GM19238 (cell line): ENCODE measurements at regions not wholly inside any gene's neighbourhood (a gene's known extent, or its start where the extent isn't known, plus 50 kb on each side); places are given as distances from the start of the nearest gene placed in this dataset.
"Not testable (repeated sequence)": the region's sequence is repeated elsewhere in the genome, so short reads cannot be mapped to it uniquely, and the experiment has no call there.

ENCODE experiments used
- DNase-seq: peaks from one replicate; pipeline ENCODE4 v3.0.0; 2011; ENCODE audit warnings: low spot score; ENCODE audit not compliant: insufficient read length

- DNase-seq: no peak
Measured at GRCh38 chr6:104519566-104519965, 340.2 kb downstream of the HACE1 start.

DNA sequence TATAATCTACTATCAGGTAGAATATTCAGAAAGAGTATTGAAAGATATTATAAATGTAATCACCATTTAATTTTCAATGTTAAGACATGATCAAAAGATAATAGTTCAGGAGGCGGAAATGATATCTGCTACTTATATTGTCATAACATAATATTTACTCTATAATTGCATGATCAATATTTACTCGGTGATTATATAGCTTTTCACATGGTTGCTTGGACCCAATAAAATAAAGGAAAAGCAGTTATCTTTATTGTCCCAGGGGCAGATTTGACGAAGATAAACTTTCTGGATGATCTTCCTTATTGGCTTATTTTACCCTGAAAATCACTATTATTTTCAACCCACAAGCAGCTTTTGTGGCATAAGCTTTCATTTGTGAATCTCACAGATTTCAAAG lies 350.4 kb downstream of the HACE1 start:
- no peak for DNase-seq

- DNase-seq: no peak
Measured at GRCh38 chr6:104506429-104506828, 353.3 kb downstream of the HACE1 start.

GRCh38 chr6:104505838-104506237 lies 353.9 kb downstream of the HACE1 start:
- no peak for DNase-seq

DNA sequence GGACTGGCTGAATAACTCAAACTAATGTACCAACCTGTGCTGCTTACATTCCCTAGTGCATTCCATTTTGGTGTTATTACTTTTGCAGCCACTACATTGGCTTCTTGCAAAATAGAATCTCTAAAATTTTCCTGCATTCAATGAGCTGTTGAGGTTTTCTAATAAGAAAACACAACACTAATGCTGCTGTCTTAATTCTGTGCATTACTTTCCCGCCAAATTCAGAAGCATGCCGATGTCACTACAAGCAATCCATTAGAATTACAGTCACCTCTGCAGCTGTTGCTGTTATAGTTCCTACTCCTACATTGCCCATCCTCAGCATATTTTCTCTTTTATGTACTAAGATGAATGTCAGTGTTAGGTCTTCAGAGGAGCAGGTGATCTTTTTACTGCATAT lies 359.5 kb downstream of the HACE1 start:
- no peak for DNase-seq

DNA sequence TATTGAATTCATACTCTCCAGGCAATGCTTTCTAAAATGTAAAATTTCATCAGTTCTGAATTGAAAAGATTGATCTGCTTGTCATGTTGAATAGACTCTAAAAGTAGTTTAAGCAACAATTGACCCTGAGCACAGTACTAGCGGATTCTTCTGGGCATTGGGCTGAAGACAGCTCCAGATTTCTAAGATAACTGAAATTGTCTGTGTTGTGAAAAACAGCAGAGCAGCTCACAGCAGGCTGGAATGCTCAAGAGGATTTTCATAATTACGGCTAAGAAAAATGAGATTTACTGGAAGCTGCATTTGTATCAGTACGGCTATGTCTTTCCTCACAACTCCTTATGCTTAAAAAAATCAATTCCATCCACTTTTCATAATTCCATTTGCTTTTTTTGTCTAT lies 373.7 kb downstream of the HACE1 start:
- DNase-seq: no peak

DNA sequence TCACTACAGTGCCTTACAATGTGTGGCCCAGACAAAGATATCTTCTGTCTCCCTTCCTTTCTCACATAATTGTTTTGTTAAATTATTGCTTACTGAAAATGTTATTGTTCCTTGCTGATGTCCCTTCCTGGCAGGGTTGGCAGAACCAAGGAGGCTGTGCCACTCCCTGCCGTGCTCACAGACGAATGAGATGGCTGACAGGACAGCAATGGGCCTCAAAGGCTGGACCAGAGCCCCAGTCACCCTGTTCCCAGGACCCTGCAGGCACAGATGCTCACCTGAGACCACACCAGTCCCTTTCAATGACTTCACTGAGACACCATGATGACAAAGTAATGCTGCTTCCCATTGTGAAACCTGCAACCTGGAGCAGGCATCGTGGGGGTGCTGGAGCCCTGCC lies 375.1 kb downstream of the HACE1 start:
- no peak for DNase-seq

- no peak for DNase-seq
Measured at GRCh38 chr6:104484191-104484590, 375.5 kb downstream of the HACE1 start.

DNA sequence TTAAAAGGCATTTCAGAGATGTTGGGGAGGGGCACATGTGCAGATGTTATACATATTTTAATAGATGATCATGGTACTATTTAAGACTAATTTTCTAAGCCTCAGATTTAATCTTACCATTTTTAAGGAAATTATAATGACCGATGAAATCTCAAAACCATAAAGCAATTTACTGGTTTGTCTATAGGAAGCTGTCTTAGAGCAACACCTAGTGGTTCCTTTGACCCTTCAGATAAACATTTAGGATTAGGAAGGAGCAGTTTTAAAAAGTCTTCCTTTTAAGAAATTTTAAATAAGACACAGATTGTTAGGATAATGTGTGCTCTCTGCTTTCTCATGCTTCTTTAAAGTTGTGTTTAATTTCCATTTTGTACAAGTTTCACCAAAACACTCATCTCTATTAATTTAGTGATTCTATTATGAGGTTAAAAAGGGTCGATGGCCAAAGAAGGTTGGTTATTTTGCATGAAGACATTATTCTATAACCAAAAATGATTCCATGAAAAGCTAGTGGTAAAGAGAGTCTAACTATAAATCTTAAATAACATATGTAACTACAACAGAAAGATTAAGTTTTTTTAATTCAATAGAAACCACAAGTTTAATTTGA lies 376.4 kb downstream of the HACE1 start:
- DNase-seq: no peak

DNA sequence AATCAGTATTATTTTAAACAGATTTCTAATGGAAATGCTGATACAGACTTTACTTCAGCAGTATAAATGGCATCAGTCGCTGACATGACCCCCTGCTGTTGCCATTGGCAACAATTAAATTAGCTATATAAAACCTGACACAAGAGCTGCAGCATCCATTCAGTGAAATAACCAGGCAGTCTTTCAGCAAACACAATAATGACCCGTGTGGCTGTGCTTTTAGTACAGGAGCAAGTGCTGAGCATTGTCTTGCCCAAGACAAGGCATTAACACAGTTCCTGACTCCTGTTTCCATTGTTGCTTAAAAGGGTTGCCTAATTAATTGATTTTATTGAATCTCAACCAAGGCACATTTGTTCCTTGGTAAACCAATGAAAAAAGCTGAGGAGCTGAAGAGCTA lies 382.1 kb downstream of the HACE1 start:
- DNase-seq: no peak

DNA sequence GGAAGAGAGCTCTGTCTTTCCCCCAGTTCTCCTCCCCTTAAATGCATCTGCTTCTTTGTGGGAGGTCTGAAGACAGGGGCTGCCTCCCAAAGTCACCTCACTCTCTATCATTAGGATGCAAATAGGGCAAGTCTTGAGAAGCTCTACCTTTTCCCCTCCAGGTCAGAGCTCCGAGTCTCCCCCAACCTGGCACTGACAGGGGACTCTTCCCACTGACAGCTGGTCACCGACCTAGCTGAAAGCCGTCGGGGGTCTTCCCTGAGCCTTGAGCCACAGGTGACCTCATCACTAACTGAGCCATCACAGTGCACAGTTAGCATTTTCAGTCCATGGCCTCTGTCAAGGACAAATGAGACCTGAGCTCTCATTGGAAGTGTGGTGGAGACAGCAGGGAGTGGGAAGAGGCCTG lies 386.7 kb downstream of the HACE1 start:
- DNase-seq: no peak

DNA sequence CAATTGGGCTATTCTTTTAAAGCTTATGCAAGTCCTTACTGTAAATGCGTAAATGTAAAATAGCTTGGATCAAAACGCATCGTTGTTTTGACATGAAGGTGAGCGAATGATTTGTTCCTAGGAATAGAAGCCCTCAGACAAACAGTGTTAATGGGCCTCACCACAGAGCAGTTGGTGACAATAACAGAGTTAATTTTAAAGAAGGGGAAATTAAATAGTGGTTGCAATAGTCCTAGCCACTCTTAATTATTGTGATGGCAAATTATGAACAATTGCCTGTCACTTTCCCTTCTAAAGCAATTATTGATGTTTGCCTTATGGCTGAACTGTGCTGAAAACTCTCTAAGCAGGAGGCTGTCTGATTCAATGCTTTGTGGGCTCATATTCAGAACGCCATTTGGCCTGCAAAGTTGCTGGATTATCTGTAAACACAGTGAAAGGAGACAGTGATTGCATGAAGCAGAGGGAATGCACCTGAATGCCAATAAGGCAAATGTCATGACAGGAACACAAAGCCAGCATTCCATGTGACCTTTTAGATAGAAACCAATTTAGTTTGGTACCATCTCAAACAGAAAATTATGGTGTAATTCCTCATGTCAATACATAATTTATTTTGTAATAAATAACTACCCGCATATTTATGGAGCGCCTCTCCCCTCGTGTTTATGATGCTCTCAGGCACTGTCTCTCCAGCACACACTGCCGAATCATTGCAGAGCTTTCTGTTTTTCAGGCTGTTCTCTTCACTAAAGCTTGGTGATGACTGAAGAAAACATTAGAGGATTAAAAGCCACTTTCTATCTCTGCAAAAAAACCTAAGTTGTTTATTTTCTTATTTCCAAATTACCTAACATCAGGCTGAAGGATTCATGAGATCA lies 387.5 kb downstream of the HACE1 start:
- no peak for DNase-seq

GRCh38 chr6:104466306-104466705 lies 393.4 kb downstream of the HACE1 start:
- DNase-seq: no peak

GRCh38 chr6:104462811-104463599 lies 396.7 kb downstream of the HACE1 start:
- no peak for DNase-seq

- no peak for DNase-seq
Measured at GRCh38 chr6:104460738-104461483, 398.8 kb downstream of the HACE1 start.

- DNase-seq: no peak
Measured at GRCh38 chr6:104459543-104459942, 400.2 kb downstream of the HACE1 start.

- no peak for DNase-seq
Measured at GRCh38 chr6:104449918-104450317, 409.8 kb downstream of the HACE1 start.

DNA sequence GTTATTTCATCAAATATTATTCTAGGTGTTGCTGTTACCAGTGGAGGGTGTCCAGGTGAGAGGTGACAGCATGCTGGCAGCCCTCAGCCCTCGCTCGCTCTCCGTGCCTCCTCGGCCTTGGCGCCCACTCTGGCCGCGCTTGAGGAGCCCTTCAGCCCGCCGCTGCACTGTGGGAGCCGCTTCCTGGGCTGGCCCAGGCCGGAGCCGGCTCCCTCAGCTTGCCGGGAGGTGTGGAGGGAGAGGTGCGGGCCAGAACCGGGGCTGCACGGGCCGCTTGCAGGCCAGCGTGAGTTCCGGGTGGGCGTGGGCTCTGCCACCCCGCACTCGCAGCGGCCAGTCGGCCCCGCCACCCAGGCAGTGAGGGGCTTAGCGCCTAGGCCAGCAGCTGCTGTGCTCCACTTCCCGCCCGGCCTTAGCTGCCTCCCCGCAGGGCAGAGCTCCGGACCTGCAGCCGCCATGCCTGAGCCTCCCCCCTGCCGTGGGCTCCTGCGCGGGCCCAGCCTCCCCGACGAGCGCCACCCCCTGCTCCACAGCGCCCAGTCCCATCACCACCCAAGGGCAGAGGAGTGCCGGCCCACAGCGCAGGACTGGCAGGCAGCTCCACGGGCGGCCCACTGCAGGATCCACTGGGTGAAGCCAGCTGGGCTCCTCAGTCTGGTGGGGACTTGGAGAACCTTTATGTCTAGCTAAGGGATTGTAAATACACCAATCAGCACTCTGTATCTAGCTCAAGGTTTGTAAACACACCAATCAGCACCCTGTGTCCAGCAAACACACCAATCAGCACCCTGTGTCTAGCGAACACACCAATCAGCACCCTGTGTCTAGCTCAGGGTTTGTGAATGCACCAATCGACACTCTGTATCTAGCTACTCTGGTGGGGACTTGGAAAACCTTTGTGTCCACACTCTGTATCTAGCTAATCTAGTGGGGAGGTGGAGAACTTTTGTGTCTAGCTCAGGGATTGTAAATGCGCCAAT lies 413.3 kb downstream of the HACE1 start:
- not testable (repeated sequence) for DNase-seq

- no peak for DNase-seq
Measured at GRCh38 chr6:104434519-104434918, 425.2 kb downstream of the HACE1 start.

GRCh38 chr6:104431096-104431495 lies 428.6 kb downstream of the HACE1 start:
- no peak for DNase-seq
